Ovary (tissue), 3 donors: ENCODE measurements at regions not wholly inside any gene's neighbourhood (a gene's known extent, or its start where the extent isn't known, plus 50 kb on each side); places are given as distances from the start of the nearest gene placed in this dataset.

Experiments used
- EP300 ChIP-seq: sonication (generic); formaldehyde crosslinking; IDR thresholded peaks from one replicate; pipeline ENCODE4 v1.6.1; 2017; ENCODE audit warnings: antibody characterized with exemption
- POLR2A ChIP-seq: fragments of 450-650 bp; IDR thresholded peaks from one replicate; pipeline ENCODE4 v1.6.1; 2017; ENCODE audit warnings: antibody characterized with exemption, mild to moderate bottlenecking, moderate library complexity
- TF ChIP-seq, protein P1 (sequence below), 3 donors: fragments of 450-650 bp in 2 of 3; fragments of 200-600 bp in 1 of 3; IDR thresholded peaks; one replicate each; pipeline versions ENCODE4 v1.5.1 to v1.8.0; 2016 to 2022; ENCODE audit warnings: antibody characterized with exemption in 3 of 3, mild to moderate bottlenecking in 1 of 3
- donor health status: DM: no; HTN: no; CAD: no.

DNA sequence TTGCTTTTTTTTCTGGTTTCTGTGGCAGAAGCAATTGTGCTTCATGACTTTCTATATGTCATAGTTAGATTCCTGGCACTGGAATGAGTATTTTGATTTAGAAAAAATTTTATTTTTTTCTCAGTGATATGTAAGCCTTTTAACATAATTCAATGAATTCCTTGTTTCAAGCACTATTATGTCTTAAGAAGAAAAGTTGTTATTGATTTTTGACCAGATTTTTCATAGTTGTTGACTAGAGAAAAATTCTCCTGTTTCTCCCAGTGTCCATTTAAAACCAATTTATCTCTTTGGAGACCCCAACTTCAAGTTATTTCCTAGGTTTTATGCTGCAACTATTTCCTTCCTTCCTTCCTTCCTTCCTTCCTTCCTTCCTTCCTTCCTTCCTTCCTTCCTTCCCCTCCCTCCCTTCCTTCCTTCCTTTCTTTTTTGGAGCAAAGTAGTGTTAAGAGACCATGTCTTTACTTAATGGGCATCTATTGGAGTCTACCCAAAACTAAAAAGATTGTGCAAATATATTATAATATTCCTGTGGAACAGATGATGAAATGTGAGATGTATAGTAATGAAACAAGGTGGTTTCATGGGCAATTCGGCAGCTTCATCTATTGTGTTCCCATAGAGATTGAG is 346.9 kb downstream of the RNF144B start:
- TF ChIP-seq, protein P1, sequence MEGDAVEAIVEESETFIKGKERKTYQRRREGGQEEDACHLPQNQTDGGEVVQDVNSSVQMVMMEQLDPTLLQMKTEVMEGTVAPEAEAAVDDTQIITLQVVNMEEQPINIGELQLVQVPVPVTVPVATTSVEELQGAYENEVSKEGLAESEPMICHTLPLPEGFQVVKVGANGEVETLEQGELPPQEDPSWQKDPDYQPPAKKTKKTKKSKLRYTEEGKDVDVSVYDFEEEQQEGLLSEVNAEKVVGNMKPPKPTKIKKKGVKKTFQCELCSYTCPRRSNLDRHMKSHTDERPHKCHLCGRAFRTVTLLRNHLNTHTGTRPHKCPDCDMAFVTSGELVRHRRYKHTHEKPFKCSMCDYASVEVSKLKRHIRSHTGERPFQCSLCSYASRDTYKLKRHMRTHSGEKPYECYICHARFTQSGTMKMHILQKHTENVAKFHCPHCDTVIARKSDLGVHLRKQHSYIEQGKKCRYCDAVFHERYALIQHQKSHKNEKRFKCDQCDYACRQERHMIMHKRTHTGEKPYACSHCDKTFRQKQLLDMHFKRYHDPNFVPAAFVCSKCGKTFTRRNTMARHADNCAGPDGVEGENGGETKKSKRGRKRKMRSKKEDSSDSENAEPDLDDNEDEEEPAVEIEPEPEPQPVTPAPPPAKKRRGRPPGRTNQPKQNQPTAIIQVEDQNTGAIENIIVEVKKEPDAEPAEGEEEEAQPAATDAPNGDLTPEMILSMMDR (IDR thresholded peaks at IDR 0.05): no peak
- no peak for TF ChIP-seq EP300
- no peak for TF ChIP-seq POLR2A
